HepG2 (cell line): ENCODE measurements at regions not wholly inside any gene's neighbourhood (a gene's known extent, or its start where the extent isn't known, plus 50 kb on each side); places are given as distances from the start of the nearest gene placed in this dataset.

Experiments
- ATAC-seq: fragments of 200-7000 bp; cut with Tn5 transposase; 3 replicates; pipeline ENCODE4 v1.9.1; 2020; ENCODE audit warnings: mild to moderate bottlenecking, moderate library complexity
- BruUV-seq: library from RNA; stranded (reverse); fragments of 400-500 nt; replicated peaks from 2 replicates; lab custom pipeline; 2021; lab: Mats Ljungman, UMichigan
- CTCF ChIA-PET: fragments of 300-600 bp; formaldehyde crosslinking; extraction: SDS; loops from one replicate; lab custom pipeline; 2021; ENCODE audit warnings: low total read pairs, inconsistent platforms, low intra/inter-chr PET ratio; lab: Yijun Ruan, JAX
- POLR2A ChIA-PET: fragments of 350-600 bp; sonication (Branson Sonifier 250); formaldehyde crosslinking; loops from one replicate; lab custom pipeline; 2020; ENCODE audit warnings: antibody characterized with exemption, inconsistent platforms; lab: Yijun Ruan, JAX
- DNase-seq: peaks from one replicate; pipeline ENCODE4 v3.0.0-alpha.2; 2015; ENCODE audit warnings: low spot score
- FAIRE-seq: peaks from 3 replicates; lab custom pipeline; 2011; peaks lifted over from hg19 to GRCh38; lab: Jason Lieb, UNC
- H2AFZ ChIP-seq: one replicate; pipeline ENCODE4 v1.6.1; 2011; ENCODE audit warnings: low read length, inconsistent platforms
- H3K27ac ChIP-seq: fragments of 300-600 bp; 3 replicates; pipeline ENCODE4 v1.8.0; 2011; ENCODE audit warnings: mixed run types, mild to moderate bottlenecking, mixed read lengths, low read length, inconsistent platforms; ENCODE audit not compliant: insufficient read depth; ENCODE audit errors: extremely low read length
- H3K27me3 ChIP-seq, 2 experiments: fragments of 200-600 bp in 1 of 2; 2 replicates in 1 of 2; 3 replicates in 1 of 2; pipeline versions ENCODE4 v1.6.0 to v1.8.0; 2011; ENCODE audit warnings: low read length in 2 of 2, mild to moderate bottlenecking in 2 of 2, moderate library complexity in 2 of 2, inconsistent platforms in 1 of 2; ENCODE audit not compliant: insufficient read depth in 2 of 2, control insufficient read depth in 1 of 2
- H3K36me3 ChIP-seq, 2 experiments: fragments of 200-600 bp in 1 of 2; replicated peaks in 1 of 2; 2 replicates in 1 of 2; 3 replicates in 1 of 2; pipeline versions ENCODE4 v1.5.1 to v1.8.0; 2011; ENCODE audit warnings: low read length in 2 of 2, inconsistent platforms in 1 of 2; ENCODE audit not compliant: insufficient read depth in 2 of 2, control insufficient read depth in 1 of 2
- H3K4me1 ChIP-seq: 2 replicates; pipeline ENCODE4 v1.5.1; 2012; ENCODE audit warnings: low read length, inconsistent platforms; ENCODE audit not compliant: insufficient read depth
- H3K4me2 ChIP-seq: 2 replicates; pipeline ENCODE4 v1.6.0; 2011; ENCODE audit warnings: low read depth, low read length, inconsistent platforms
- H3K4me3 ChIP-seq, 3 experiments: fragments of 200-600 bp in 1 of 3; sonication (generic), shearing (Covaris generic) in 1 of 3; replicated peaks in 1 of 3; 2 replicates each; pipeline ENCODE4 v1.5.1; 2011 to 2016; ENCODE audit warnings: low read length in 3 of 3, inconsistent platforms in 2 of 3, low read depth in 2 of 3, mild to moderate bottlenecking in 2 of 3, control low read depth in 1 of 3, mixed read lengths in 1 of 3; ENCODE audit not compliant: insufficient read depth in 1 of 3
- H3K79me2 ChIP-seq: one replicate; pipeline ENCODE4 v1.6.1; 2011; ENCODE audit warnings: low read length, inconsistent platforms; ENCODE audit not compliant: insufficient read depth
- H3K9ac ChIP-seq: 2 replicates; pipeline ENCODE4 v1.6.0; 2011; ENCODE audit warnings: mild to moderate bottlenecking, low read depth, low read length, inconsistent platforms; ENCODE audit not compliant: insufficient read depth
- H3K9me3 ChIP-seq: 2 replicates; pipeline ENCODE4 v1.5.1; 2012; ENCODE audit warnings: mild to moderate bottlenecking, low read length
- H4K20me1 ChIP-seq: 2 replicates; pipeline ENCODE4 v1.6.0; 2011; ENCODE audit warnings: inconsistent platforms, mild to moderate bottlenecking, low read length, moderate library complexity; ENCODE audit not compliant: insufficient read depth
- ARID2 ChIP-seq: sonication (generic); formaldehyde crosslinking; IDR thresholded peaks from 2 replicates; pipeline ENCODE4 v1.8.1; 2022; ENCODE audit warnings: mild to moderate bottlenecking, missing genetic modification reagents, borderline replicate concordance
- ISL2 ChIP-seq: sonication (generic); formaldehyde crosslinking; IDR thresholded peaks from 2 replicates; pipeline ENCODE4 v1.5.0; 2020; ENCODE audit warnings: missing genetic modification reagents
- MED8 ChIP-seq: sonication (generic); formaldehyde crosslinking; IDR thresholded peaks from 2 replicates; pipeline ENCODE4 v1.8.1; 2023; ENCODE audit warnings: mild to moderate bottlenecking, missing genetic modification reagents; ENCODE audit not compliant: insufficient replicate concordance
- PHF20 ChIP-seq: sonication (generic); formaldehyde crosslinking; IDR thresholded peaks from 2 replicates; pipeline ENCODE4 v1.5.0; 2020; ENCODE audit warnings: mild to moderate bottlenecking, missing genetic modification reagents
- PPARG ChIP-seq: conservative IDR thresholded peaks from 2 replicates; pipeline ENCODE4 v1.6.1; 2016; ENCODE audit warnings: missing biosample characterization, missing genetic modification reagents
- SSRP1 ChIP-seq: IDR thresholded peaks from 2 replicates; pipeline ENCODE4 v1.6.1; 2016; ENCODE audit warnings: control low read depth
- STAT5B ChIP-seq: sonication (generic); formaldehyde crosslinking; IDR thresholded peaks from 2 replicates; pipeline ENCODE4 v1.4.0; 2020; ENCODE audit warnings: missing genetic modification reagents
- ZBTB33 ChIP-seq: sonication (generic); formaldehyde crosslinking; IDR thresholded peaks from 2 replicates; pipeline ENCODE4 v1.4.0; 2020; ENCODE audit warnings: missing genetic modification reagents
- ZNF235 ChIP-seq: sonication (generic); formaldehyde crosslinking; IDR thresholded peaks from 2 replicates; pipeline ENCODE4 v1.8.1; 2023; ENCODE audit warnings: mild to moderate bottlenecking, missing genetic modification reagents, borderline replicate concordance
- ZNF33A ChIP-seq: sonication (generic); formaldehyde crosslinking; IDR thresholded peaks from 2 replicates; pipeline ENCODE4 v1.5.1; 2020; ENCODE audit warnings: missing genetic modification reagents, mild to moderate bottlenecking, moderate library complexity, borderline replicate concordance
- ZNF550 ChIP-seq: sonication (generic); formaldehyde crosslinking; IDR thresholded peaks from 2 replicates; pipeline ENCODE4 v1.4.0; 2020; ENCODE audit warnings: mild to moderate bottlenecking, missing genetic modification reagents, borderline replicate concordance
- ZNF678 ChIP-seq: sonication (generic); formaldehyde crosslinking; IDR thresholded peaks from 2 replicates; pipeline ENCODE4 v1.4.0; 2020; ENCODE audit warnings: mild to moderate bottlenecking, missing genetic modification reagents
- ZNF709 ChIP-seq: sonication (generic); formaldehyde crosslinking; IDR thresholded peaks from 2 replicates; pipeline ENCODE4 v1.5.0; 2020; ENCODE audit warnings: mild to moderate bottlenecking, missing genetic modification reagents
- WGBS: methylation state at CpG from one replicate; pipeline ENCODE4 v1.1.6; 2017; ENCODE audit warnings: low lambda C conversion rate; 5-methylcytosine and 5-hydroxymethylcytosine counted together
- in situ Hi-C: cut with HindIII; loops from 2 replicates; pipeline ENCODE4 v1.10.0; 2017; ENCODE audit warnings: low pct_unique_long_range_greater_than_20kb; ENCODE audit not compliant: extremely low pct_ligation_motif_present
- intact Hi-C: fragments of 100-400 bp; cut with micrococcal nuclease; formaldehyde crosslinking; loops from one replicate; pipeline ENCODE4 v1.10.0; 2022; ENCODE audit not compliant: unreplicated experiment

GRCh38 chr1:10888291-10888690 lies 91.8 kb upstream of the CASZ1 start:
- no peak overlapping the region for H3K9ac ChIP-seq
- H3K36me3 ChIP-seq, result no peaks in the 10 kb centered on the region
- no TSS peak for BruUV-seq
- H3K9me3 ChIP-seq, result no peaks in the 10 kb centered on the region
- no peak overlapping the region for H3K4me3 ChIP-seq
- ATAC-seq (no peak), FAIRE-seq (no peak), DNase-seq (no peak)
- ChIA-PET POLR2A (no interaction called here), CTCF (no interaction called here)
- no peaks in the 10 kb centered on the region for H3K4me1 ChIP-seq
- TF ChIP-seq ZNF235, result no peak
- peak; percentile 61 for TF ChIP-seq ZBTB33
- no peaks in the 10 kb centered on the region for H4K20me1 ChIP-seq
- WGBS, result 50% methylated on average over 22 of the region's 23 CpGs
- H3K4me2 ChIP-seq, result no peak overlapping the region
- H3K27ac ChIP-seq, result no peak overlapping the region
- in situ Hi-C loops (no loop called here), intact Hi-C loops (no loop called here)
- H3K27me3 ChIP-seq, result peaks cover 0 to 15% of the 10 kb centered on the region in 2 experiments; a peak in 1 of 5 replicates
- no peaks in the 10 kb centered on the region for H3K79me2 ChIP-seq
- no peak overlapping the region for H2AFZ ChIP-seq

- Histone ChIP-seq H4K20me1 (no peaks in the 10 kb centered on the region), H3K27me3 (peaks cover 0 to 15% of the 10 kb centered on the region in 2 experiments; a peak in 1 of 5 replicates), H3K4me2 (no peak overlapping the region), H3K4me1 (no peaks in the 10 kb centered on the region), H2AFZ (no peak overlapping the region), H3K9ac (no peak overlapping the region), H3K9me3 (no peaks in the 10 kb centered on the region), H3K79me2 (no peaks in the 10 kb centered on the region), H3K36me3 (no peaks in the 10 kb centered on the region), H3K27ac (no peak overlapping the region), H3K4me3 (no peak overlapping the region)
- POLR2A ChIA-PET, result no interaction called here
- FAIRE-seq, result no peak
- no peak for DNase-seq
- ATAC-seq, result no peak
- in situ Hi-C loops, result no loop called here
- CTCF ChIA-PET, result no interaction called here
- no TSS peak for BruUV-seq
- 74% methylated on average over 22 of the region's 66 CpGs for WGBS
- intact Hi-C loops, result no loop called here
- TF ChIP-seq PHF20 (CRISPR knock-in tag), result no peak
- TF ChIP-seq ISL2, result no peak
- no peak for TF ChIP-seq ARID2 (CRISPR knock-in tag)
- no peak for TF ChIP-seq STAT5B (CRISPR knock-in tag)
- no peak for TF ChIP-seq SSRP1 (CRISPR knock-in tag)
- no peak for TF ChIP-seq ZNF550 (CRISPR knock-in tag)
- TF ChIP-seq PPARG (CRISPR knock-in tag), result no peak
- no peak for TF ChIP-seq ZNF709 (CRISPR knock-in tag)
- no peak for TF ChIP-seq ZNF33A (CRISPR knock-in tag)
- TF ChIP-seq ZNF678 (CRISPR knock-in tag), result no peak
- no peak for TF ChIP-seq MED8 (CRISPR knock-in tag)
These were observed 92.6 kb upstream of the CASZ1 start for GRCh38 chr1:10888791-10889649.
